ENCODE measurements at regions not wholly inside any gene's neighbourhood (a gene's known extent, or its start where the extent isn't known, plus 50 kb on each side); places are given as distances from the start of the nearest gene placed in this dataset.

DNA sequence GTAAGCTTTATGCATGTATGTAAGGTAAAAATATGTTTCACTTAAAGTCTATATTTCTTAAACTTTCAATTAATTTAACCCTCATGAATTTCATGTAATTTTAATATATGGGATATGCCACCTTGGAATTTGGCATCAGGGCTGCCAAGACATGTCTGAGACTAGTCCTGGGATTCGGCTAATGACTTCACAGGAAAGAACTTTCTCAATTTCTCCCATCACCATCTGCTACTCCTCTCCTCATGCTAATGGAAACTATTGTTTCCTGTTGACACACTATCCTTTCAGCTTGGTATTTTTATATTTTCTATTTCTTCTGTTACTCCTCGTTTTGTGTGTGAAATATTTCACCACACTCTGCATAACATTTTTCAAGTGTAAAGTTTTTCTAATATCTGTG lies 205.9 kb downstream of the ARL4A start:
- TF ChIP-seq CTCF (IDR thresholded peaks at IDR 0.05; ENCODE audit: low read depth, low read length, poor library complexity, severe bottlenecking): no peak
- TF ChIP-seq EZH2phosphoT487 (IDR thresholded peaks at IDR 0.05; ENCODE audit: borderline replicate concordance, low read length): no peak

All from DOHH2 (cell line).